H1 (cell line): ENCODE measurements at regions not wholly inside any gene's neighbourhood (a gene's known extent, or its start where the extent isn't known, plus 50 kb on each side); places are given as distances from the start of the nearest gene placed in this dataset.

Source experiments
- CTCF ChIA-PET: fragments of 300-600 bp; sonication (Branson Sonifier 250); formaldehyde crosslinking; loops from one replicate; lab custom pipeline; 2021; ENCODE audit not compliant: partially characterized antibody; lab: Charles Lee
- POLR2A ChIA-PET: fragments of 300-600 bp; sonication (Branson Sonifier 250); formaldehyde crosslinking; loops from one replicate; lab custom pipeline; 2021; ENCODE audit warnings: inconsistent platforms; ENCODE audit not compliant: partially characterized antibody; lab: Charles Lee
- DNase-seq, 2 experiments: peaks; one replicate each; pipeline versions ENCODE4 v3.0.0 to v3.0.0-alpha.2; 2010 to 2022; ENCODE audit warnings: low spot score in 2 of 2, low read depth in 1 of 2, mixed read lengths in 1 of 2
- FAIRE-seq: peaks from 2 replicates; lab custom pipeline; 2011; peaks lifted over from hg19 to GRCh38; lab: Jason Lieb, UNC
- H2AFZ ChIP-seq: 2 replicates; pipeline ENCODE4 v1.8.1; 2012; ENCODE audit warnings: low read length, inconsistent platforms
- H2AK5ac ChIP-seq: 2 replicates; pipeline ENCODE4 v1.6.1; 2013; ENCODE audit warnings: low read depth, low read length
- H2BK120ac ChIP-seq: replicated peaks from 2 replicates; pipeline ENCODE3; 2013; ENCODE audit warnings: low read depth, low read length, inconsistent platforms
- H2BK12ac ChIP-seq: 2 replicates; pipeline ENCODE4 v1.6.1; 2013; ENCODE audit warnings: low read depth, low read length
- H2BK15ac ChIP-seq: 2 replicates; pipeline ENCODE4 v1.6.1; 2013; ENCODE audit warnings: low read length
- H2BK20ac ChIP-seq: 2 replicates; pipeline ENCODE4 v1.6.1; 2013; ENCODE audit warnings: low read length
- H2BK5ac ChIP-seq: 2 replicates; pipeline ENCODE4 v1.6.1; 2013; ENCODE audit warnings: low read depth, low read length
- H3K14ac ChIP-seq: 2 replicates; pipeline ENCODE4 v1.6.1; 2013; ENCODE audit warnings: inconsistent platforms; ENCODE audit not compliant: insufficient read length
- H3K18ac ChIP-seq: 2 replicates; pipeline ENCODE4 v1.6.1; 2013; ENCODE audit warnings: low read length; ENCODE audit errors: extremely low read depth
- H3K23ac ChIP-seq: 2 replicates; pipeline ENCODE4 v1.6.1; 2013; ENCODE audit warnings: inconsistent platforms; ENCODE audit not compliant: insufficient read length
- H3K23me2 ChIP-seq: 2 replicates; pipeline ENCODE4 v1.6.1; 2013; ENCODE audit warnings: low read depth, low read length
- H3K27ac ChIP-seq: 2 replicates; pipeline ENCODE4 v1.6.1; 2011; ENCODE audit warnings: low read depth, low read length, inconsistent platforms
- H3K27me3 ChIP-seq, 4 experiments: replicated peaks in 1 of 4; 1 replicate in 1 of 4; 2 replicates in 3 of 4; pipeline versions ENCODE4 v1.6.1 to v1.8.1; 2011 to 2013; ENCODE audit warnings: low read length in 3 of 4, mild to moderate bottlenecking in 3 of 4, inconsistent platforms in 2 of 4, mixed read lengths in 2 of 4, moderate library complexity in 1 of 4; ENCODE audit not compliant: control insufficient read depth in 3 of 4, insufficient read depth in 3 of 4; ENCODE audit errors: extremely low read depth in 1 of 4
- H3K36me3 ChIP-seq, 4 experiments: 2 replicates each; pipeline versions ENCODE4 v1.6.1 to v1.8.1; 2011 to 2013; ENCODE audit warnings: mild to moderate bottlenecking in 4 of 4, low read length in 3 of 4, moderate library complexity in 2 of 4, control low read depth in 1 of 4, inconsistent platforms in 1 of 4; ENCODE audit not compliant: insufficient read depth in 4 of 4, control insufficient read depth in 2 of 4
- H3K4ac ChIP-seq: replicated peaks from 2 replicates; pipeline ENCODE3; 2013; ENCODE audit warnings: low read length, low read depth, mixed read lengths, inconsistent platforms; ENCODE audit not compliant: insufficient read length
- H3K4me1 ChIP-seq, 4 experiments: replicated peaks in 1 of 4; 1 replicate in 1 of 4; 2 replicates in 3 of 4; pipeline versions ENCODE4 v1.6.1 to v1.8.1; 2011 to 2013; ENCODE audit warnings: low read length in 3 of 4, inconsistent platforms in 2 of 4, mixed read lengths in 1 of 4; ENCODE audit not compliant: insufficient read depth in 4 of 4, control insufficient read depth in 3 of 4
- H3K4me2 ChIP-seq, 2 experiments: 2 replicates each; pipeline versions ENCODE4 v1.6.1 to v1.8.1; 2011 to 2013; ENCODE audit warnings: low read depth in 2 of 2, low read length in 2 of 2, control low read depth in 1 of 2, inconsistent platforms in 1 of 2, mild to moderate bottlenecking in 1 of 2; ENCODE audit not compliant: insufficient read depth in 1 of 2
- H3K4me3 ChIP-seq, 4 experiments: fragments of 200-600, 300-600 bp in 1 of 4; sonication (generic), shearing (Covaris generic), sonication (Bioruptor Twin) in 1 of 4; 2 replicates each; pipeline versions ENCODE4 v1.5.1 to v1.8.1; 2011 to 2016; ENCODE audit warnings: low read length in 4 of 4, low read depth in 3 of 4, control low read depth in 2 of 4, inconsistent platforms in 2 of 4, mild to moderate bottlenecking in 2 of 4, mixed read lengths in 1 of 4, moderate library complexity in 1 of 4; ENCODE audit not compliant: insufficient read depth in 2 of 4; ENCODE audit errors: extremely low read depth in 1 of 4
- H3K56ac ChIP-seq: replicated peaks from 2 replicates; pipeline ENCODE3; 2013; ENCODE audit warnings: low read depth, mild to moderate bottlenecking, mixed read lengths, low read length, inconsistent platforms; ENCODE audit not compliant: insufficient read length
- H3K79me1 ChIP-seq: 2 replicates; pipeline ENCODE4 v1.6.1; 2013; ENCODE audit warnings: low read depth, low read length, control low read depth
- H3K79me2 ChIP-seq, 2 experiments: 2 replicates each; pipeline versions ENCODE4 v1.6.1 to v1.8.1; 2012 to 2013; ENCODE audit warnings: low read length in 2 of 2, mild to moderate bottlenecking in 2 of 2, inconsistent platforms in 1 of 2; ENCODE audit not compliant: insufficient read depth in 2 of 2, control insufficient read depth in 1 of 2
- H3K9ac ChIP-seq, 4 experiments: replicated peaks in 1 of 4; 1 replicate in 1 of 4; 2 replicates in 3 of 4; pipeline versions ENCODE4 v1.6.1 to v1.8.1; 2011 to 2013; ENCODE audit warnings: low read depth in 3 of 4, low read length in 3 of 4, control low read depth in 2 of 4, mild to moderate bottlenecking in 2 of 4, moderate library complexity in 2 of 4, inconsistent platforms in 1 of 4; ENCODE audit errors: extremely low read depth in 1 of 4
- H3K9me3 ChIP-seq, 2 experiments: 2 replicates each; pipeline versions ENCODE4 v1.6.1 to v1.8.1; 2012 to 2013; ENCODE audit warnings: mild to moderate bottlenecking in 2 of 2, moderate library complexity in 2 of 2, control low read depth in 1 of 2, inconsistent platforms in 1 of 2, low read depth in 1 of 2, low read length in 1 of 2, mixed read lengths in 1 of 2; ENCODE audit not compliant: insufficient read depth in 2 of 2
- H4K20me1 ChIP-seq, 2 experiments: replicated peaks in 1 of 2; 2 replicates each; pipeline versions ENCODE3 to v1.8.1; 2011 to 2013; ENCODE audit warnings: inconsistent platforms in 2 of 2, low read length in 2 of 2, mild to moderate bottlenecking in 1 of 2; ENCODE audit not compliant: insufficient read depth in 2 of 2, control insufficient read depth in 1 of 2
- H4K5ac ChIP-seq: 2 replicates; pipeline ENCODE4 v1.6.1; 2013; ENCODE audit warnings: low read length, low read depth, mixed read lengths, inconsistent platforms; ENCODE audit not compliant: insufficient read length
- H4K8ac ChIP-seq: 2 replicates; pipeline ENCODE4 v1.8.0; 2013; ENCODE audit warnings: mild to moderate bottlenecking, moderate library complexity, low read length, inconsistent platforms; ENCODE audit not compliant: insufficient read depth; ENCODE audit errors: extremely low read depth
- H4K91ac ChIP-seq: replicated peaks from 2 replicates; pipeline ENCODE3; 2013; ENCODE audit warnings: low read length, mixed read lengths, inconsistent platforms; ENCODE audit not compliant: insufficient read length
- MAFK ChIP-seq: IDR thresholded peaks from 2 replicates; pipeline ENCODE4 v1.6.1; 2012; ENCODE audit warnings: low read depth, mild to moderate bottlenecking, improper control_type of control experiment, low read length
- PHF8 ChIP-seq: fragments of 200-600 bp; sonication (generic); conservative IDR thresholded peaks from 2 replicates; pipeline ENCODE4 v1.7.1; 2012; ENCODE audit warnings: low read depth, mild to moderate bottlenecking, inconsistent platforms, low read length, moderate library complexity
- POLR2AphosphoS5 ChIP-seq: IDR thresholded peaks from 2 replicates; pipeline ENCODE4 v1.6.1; 2011; ENCODE audit warnings: low read depth, low read length
- SRF ChIP-seq: IDR thresholded peaks from 2 replicates; pipeline ENCODE4 v1.6.1; 2011; ENCODE audit warnings: mild to moderate bottlenecking, low read depth, low read length, moderate library complexity
- SUZ12 ChIP-seq: fragments of 200-600 bp; sonication (generic); IDR thresholded peaks from 2 replicates; pipeline ENCODE4 v1.6.1; 2012; ENCODE audit warnings: mild to moderate bottlenecking, inconsistent platforms, low read length, moderate library complexity, mixed read lengths
- WGBS, 2 experiments: shearing (Covaris generic) in 1 of 2; methylation state at CpG; one replicate each; pipeline versions ENCODE4 v1.1.6 to v1.1.7; 2013 to 2015; ENCODE audit warnings: low lambda C conversion rate in 2 of 2, mixed read lengths in 2 of 2, inconsistent platforms in 1 of 2, low coverage in 1 of 2, missing lambda C conversion rate in 1 of 2; ENCODE audit not compliant: insufficient replicate concordance in 2 of 2, insufficient coverage in 1 of 2, insufficient read length in 1 of 2; ENCODE audit errors: extremely low coverage in 1 of 2, missing lambda C conversion rate in 1 of 2; 5-methylcytosine and 5-hydroxymethylcytosine counted together

- TF ChIP-seq SRF (no peak), PHF8 (no peak), POLR2AphosphoS5 (no peak), MAFK (no peak), SUZ12 (no peak)
- Histone ChIP-seq H2AK5ac (no peak overlapping the region), H4K91ac (no peak overlapping the region), H2AFZ (no peak overlapping the region), H3K36me3 (no peaks in the 10 kb centered on the region), H3K4me1 (no peaks in the 10 kb centered on the region), H3K23me2 (no peaks in the 10 kb centered on the region), H2BK120ac (no peak overlapping the region), H3K23ac (no peak overlapping the region), H3K9ac (no peak overlapping the region), H3K14ac (no peak overlapping the region), H2BK15ac (no peak overlapping the region), H2BK12ac (no peak overlapping the region), H4K5ac (no peak overlapping the region), H3K4ac (no peak overlapping the region), H3K4me3 (no peak overlapping the region), H2BK20ac (no peak overlapping the region), H3K79me1 (no peaks in the 10 kb centered on the region), H3K79me2 (no peaks in the 10 kb centered on the region), H3K18ac (no peak overlapping the region), H3K27ac (no peak overlapping the region), H3K4me2 (no peak overlapping the region), H3K56ac (no peak overlapping the region), H4K20me1 (no peaks in the 10 kb centered on the region), H3K27me3 (peaks cover 0 to 1% (median 0%) of the 10 kb centered on the region in 4 experiments; a peak in 1 of 7 replicates), H2BK5ac (no peak overlapping the region), H3K9me3 (peaks cover 0 to 6% of the 10 kb centered on the region in 2 experiments; a peak in 1 of 4 replicates), H4K8ac (no peak overlapping the region)
- FAIRE-seq (no peak), DNase-seq (no peak)
- CTCF ChIA-PET = no interaction called here
- POLR2A ChIA-PET = no interaction called here
- 97% methylated on average over 1 of the region's 1 CpG; no CpG with 5 or more reads in 1 of the 2 experiments for WGBS, 2 experiments
Measured at GRCh38 chr11:24413391-24413790, 83.5 kb upstream of the LUZP2 start.
